Epithelial cell of prostate (primary cell): ENCODE measurements at regions not wholly inside any gene's neighbourhood (a gene's known extent, or its start where the extent isn't known, plus 50 kb on each side); places are given as distances from the start of the nearest gene placed in this dataset.
A peak's percentile ranks its signal among the peaks of the same experiment; 100 is the strongest.
"Not testable (repeated sequence)": the region's sequence is repeated elsewhere in the genome, so short reads cannot be mapped to it uniquely, and the experiment has no call there.

Source experiments
- DNase-seq: peaks from one replicate; pipeline ENCODE4 v3.0.0-alpha.2; 2011; ENCODE audit warnings: low read depth, low spot score
- H3K27ac ChIP-seq: fragments of 450-650 bp; 2 replicates; pipeline ENCODE4 v1.5.1; 2017; ENCODE audit warnings: mild to moderate bottlenecking

DNA sequence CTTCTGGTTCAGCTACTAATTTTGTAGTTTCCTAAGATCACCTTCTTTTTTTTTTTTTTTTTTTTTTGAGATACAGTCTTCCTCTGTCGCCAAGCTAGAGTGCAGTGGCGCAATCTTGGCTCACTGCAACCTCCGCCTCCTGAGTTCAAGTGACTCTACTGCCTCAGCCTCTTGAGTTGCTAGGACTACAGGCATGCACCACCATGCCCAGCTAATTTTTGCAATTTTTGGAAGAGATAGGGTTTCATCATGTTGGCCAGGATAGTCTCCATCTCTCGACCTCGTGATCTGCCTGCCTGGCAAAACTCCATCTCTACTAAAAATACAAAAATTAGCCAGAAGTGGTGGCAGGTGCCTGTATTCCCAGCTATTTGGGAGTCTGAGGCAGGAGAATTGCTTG, 301.5 kb upstream of the TFPI start:
- DNase-seq = no peak
- H3K27ac ChIP-seq = no peak overlapping the region

DNA sequence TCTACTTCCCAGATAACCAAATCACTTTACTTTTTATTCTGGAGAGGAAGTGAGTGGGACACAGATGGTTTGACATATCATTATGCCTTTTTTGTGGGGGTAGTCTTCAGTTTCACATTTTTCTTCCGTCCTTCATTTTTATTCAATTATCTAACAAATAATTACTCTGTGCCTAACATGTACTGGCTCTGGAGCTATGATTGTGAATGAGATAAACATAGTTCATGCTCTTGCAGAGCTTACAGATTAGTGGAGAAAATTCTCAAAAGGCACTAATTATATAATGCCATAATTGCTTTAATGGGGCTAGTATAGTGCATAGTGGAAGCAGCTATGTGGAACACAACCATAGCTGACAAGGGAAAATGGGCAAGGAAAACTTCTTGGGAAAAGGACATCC, 303.6 kb upstream of the TFPI start:
- no peak for DNase-seq
- no peak overlapping the region for H3K27ac ChIP-seq

DNA sequence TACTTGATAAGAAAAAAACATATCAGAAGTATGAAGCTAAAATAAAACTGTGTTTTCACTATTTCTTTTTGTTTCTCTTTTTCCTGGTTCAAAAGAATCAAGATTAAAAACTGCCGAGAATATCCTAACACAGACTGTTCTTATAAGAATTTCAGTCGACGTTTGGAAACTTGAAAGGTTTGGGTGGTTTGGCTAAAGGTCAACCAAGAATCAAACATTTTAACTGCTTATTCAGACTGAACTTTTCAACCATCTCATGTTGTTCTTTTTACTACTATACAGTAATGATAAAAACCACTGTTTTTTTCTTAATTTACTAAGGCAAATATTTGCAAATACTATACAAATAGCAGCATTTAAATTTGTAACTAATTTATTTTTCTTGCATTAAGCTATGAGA, 308.5 kb upstream of the TFPI start:
- DNase-seq = no peak
- H3K27ac ChIP-seq = no peak overlapping the region

DNA sequence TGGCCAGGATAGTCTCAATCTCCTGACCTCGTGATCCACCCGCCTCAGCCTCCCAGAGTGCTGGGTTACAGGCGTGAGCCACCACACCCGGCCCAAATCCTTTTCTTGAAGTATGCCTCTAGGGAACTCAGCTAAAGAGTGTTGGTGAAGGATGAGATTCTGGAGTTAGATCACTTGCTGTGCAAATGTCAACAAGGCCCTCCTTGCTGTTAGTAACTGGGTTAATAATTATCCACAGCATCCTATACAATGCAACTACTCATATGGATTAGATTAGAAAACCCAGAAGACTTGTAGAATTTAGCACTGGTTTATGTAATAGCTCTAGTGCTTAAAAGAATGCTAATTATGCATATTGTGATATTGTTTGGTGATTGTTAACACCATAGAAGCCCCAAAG, 310.8 kb upstream of the TFPI start:
- DNase-seq = no peak

DNA sequence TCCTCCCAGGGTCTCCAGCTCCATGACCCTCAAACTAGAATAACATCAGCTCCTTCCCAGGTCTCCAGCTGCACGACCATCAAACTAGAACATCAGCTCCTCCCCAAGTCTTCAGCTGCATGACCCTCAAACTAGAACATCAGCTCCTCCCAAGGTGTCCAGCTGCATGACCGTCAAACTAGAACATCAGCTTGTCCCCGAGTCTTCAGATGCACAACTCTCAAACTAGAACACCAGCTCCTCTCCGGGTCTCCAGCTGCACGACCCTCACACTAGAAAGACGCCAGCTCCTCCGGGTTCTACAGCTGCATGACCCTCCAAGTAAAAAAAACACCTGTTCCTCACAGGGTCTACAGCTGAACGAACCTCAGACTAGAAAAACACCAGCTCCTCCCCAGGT, 312.9 kb upstream of the TFPI start:
- H3K27ac ChIP-seq = no peak overlapping the region
- no peak for DNase-seq

More for the DNA sequence above, 310.8 kb upstream of the TFPI start:
- no peak overlapping the region for H3K27ac ChIP-seq

DNA sequence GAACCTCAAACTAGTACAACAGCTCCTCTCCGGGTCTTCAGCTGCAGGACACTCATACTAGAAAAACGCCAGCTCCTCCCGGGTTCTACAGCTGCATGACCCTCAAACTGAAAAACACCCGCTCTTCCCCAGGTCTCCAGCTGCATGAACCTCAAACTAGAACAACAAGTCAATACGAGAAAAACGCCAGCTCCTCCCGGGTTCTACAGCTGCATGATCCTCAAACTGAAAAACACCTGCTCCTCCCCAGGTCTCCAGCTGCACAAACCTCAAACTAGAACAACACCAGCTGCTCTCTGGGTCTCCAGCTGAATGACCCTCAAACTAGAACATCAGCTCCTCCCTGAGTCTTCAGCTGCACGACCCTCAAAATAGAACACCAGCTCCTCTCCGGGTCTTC, 315.0 kb upstream of the TFPI start:
- no peak for DNase-seq
- no peak overlapping the region for H3K27ac ChIP-seq

DNA sequence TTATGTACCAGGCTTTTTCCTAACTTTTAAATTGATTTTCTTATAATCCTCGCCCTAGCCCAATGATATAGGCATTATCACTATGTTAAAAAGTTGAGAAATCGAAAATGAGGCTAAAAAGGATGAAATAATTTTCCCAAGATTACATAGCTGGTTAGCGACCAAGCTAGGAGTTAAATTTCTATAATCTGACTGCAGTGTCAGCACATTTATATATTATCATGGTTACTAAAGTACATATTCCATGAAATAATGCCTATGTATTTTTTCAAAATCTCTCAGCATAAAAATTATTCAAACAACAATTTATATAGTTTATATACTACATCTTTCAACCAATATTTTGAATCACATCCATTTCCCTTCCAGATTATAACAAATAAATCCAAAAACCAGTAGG, 317.3 kb upstream of the TFPI start:
- no peak for DNase-seq

DNA sequence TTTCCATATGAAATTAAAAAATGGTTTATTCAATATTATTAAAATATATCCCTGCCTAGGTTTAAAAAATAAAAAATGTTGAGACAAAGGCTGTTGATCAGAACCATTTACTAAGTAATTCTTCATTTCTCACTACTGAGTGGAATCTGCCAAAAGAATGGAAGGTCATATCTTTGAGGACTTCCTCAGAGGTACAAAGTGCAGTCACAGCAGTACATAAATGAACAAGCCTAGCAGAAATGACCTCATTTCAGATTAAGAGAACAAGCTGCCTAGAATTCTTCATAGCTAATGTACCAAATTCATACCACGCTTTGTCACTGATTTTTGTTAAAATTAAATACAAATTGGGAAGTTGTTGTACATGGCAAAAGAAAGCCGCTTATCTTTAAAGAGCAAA, 318.9 kb upstream of the TFPI start:
- no peak overlapping the region for H3K27ac ChIP-seq
- no peak for DNase-seq

More for the DNA sequence above, 317.3 kb upstream of the TFPI start:
- no peak overlapping the region for H3K27ac ChIP-seq

DNA sequence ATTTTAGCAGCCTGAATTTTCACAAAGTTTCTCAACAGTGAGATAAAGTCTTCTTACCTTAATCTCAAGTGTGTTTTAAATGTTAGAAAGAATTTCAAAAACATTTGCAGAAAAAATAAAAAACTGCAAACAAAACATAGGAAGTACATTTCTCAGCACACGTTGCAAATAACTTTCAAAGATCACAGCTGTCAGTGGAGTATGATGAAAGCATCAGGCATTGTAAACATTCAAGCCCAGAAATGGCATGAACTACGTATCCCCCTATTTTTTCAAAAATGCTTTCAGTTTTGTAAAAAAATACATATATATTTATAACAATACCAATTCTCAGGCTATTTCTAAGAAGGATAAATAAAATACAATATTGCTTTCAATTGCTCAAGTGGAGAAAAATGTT, 320.6 kb upstream of the TFPI start:
- H3K27ac ChIP-seq = no peak overlapping the region
- DNase-seq = no peak

DNA sequence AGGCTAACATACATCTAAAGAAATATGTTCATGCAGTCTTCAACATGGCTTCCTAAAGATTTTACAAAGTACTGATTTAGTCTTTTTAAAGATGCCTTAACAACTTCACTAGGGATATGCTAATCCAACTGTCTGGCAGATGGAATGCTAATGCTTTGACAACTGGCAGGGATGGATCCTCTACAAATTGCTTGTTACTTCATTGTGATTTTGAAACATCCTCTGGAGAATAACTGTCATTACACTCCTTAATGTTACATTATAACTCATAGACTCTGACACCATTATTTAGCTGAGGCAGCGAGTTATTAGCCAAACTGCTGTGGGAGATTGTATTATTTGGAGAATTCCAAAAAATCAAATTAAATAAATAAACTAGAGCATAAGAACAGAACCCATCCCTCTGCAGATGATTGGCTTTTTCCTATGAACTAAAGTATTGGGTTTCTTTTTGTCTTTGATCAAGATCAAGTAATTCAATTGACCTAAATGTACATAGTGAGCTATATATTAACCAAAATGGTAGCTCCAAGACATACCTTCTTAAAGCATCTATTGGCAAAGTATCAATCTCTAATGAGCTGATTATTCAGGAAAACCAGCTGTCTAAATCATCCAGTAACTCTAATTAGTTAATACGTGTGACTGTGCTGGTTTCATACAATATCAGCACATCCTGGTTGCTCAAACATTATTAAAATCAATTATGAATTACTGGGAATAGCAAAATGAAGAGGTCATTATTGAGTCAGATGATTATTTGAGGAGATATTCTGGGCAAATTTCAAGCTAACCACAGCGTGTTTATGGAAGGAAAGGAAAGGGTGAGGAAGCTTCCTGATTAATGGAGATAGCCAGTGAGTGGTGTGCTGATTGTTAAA, 321.3 kb upstream of the TFPI start:
- no peak overlapping the region for H3K27ac ChIP-seq

DNA sequence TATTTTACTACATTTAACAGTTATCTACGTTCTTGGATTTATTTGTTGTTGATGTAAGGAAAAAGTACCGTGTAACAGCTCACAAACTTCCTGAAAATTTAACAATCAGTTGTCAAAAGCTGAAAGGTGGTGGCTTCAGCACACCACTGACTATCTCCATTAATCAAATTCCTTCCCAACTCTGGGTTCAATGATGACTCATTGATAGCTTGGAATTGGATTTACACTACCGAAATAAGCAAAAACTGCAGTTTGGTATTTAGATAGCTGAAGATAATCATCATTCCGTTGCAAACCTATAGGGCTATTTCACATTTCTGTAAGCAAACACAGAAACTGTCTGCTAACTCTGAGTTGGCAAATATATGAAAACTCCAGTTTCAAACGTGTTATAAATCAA, 322.3 kb upstream of the TFPI start:
- no peak overlapping the region for H3K27ac ChIP-seq
- DNase-seq = no peak

More for the DNA sequence above, 321.3 kb upstream of the TFPI start:
- no peak for DNase-seq

DNA sequence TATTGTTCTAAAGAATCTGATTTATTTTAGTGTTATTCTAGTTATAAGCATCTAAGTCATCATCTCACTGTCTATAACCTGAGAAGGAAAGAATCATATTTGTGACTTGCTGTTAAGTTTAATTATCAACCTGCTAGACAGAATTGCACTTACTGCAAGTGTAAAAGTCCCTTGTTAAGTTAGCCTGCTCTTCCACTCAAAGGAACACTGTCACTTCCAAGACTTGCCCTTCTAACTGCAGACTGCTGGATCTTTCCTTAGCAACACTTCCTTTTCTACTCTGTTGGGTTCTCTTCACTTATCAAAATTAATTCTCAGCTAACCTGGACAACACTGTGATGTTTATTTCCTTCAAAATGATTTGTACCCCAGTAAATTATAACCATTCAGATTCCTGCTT, 323.2 kb upstream of the TFPI start:
- DNase-seq = no peak
- no peak overlapping the region for H3K27ac ChIP-seq

DNA sequence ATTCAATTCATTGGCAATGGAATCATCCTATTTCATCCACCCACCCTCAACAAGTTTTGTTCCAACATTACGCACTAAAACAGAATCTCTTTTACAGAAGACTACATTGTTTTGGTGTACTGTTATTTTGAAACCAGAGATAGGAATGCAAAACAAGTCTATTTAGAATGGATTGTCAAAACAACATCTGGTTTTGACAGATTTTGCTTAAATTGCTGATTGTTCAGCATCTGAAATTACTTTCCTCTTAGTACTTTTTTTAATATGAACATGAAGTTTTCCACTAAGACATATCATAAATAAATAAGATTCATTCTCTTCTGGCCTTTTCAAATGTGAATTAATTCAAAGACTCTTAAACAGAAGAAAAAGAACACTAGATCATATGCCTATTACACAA, 323.9 kb upstream of the TFPI start:
- H3K27ac ChIP-seq = no peak overlapping the region
- no peak for DNase-seq

DNA sequence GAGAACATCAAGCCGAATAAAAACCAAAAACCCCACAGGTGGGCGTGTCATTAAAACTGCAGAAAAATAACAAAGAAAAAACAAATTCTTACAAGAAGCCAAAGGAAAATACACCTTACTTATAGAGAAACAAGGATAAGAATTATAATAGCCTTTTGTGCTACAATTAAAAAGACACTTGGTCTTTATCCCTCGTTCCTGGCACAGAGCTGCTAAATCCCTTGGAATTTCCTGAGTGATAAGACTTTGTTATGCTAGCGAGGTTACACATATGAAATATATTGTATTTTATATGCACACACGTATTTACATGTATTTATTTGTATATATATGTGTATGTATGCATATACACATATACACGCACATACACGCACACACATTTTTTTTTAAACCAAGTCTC, 325.3 kb upstream of the TFPI start:
- DNase-seq = no peak
- H3K27ac ChIP-seq = no peak overlapping the region

DNA sequence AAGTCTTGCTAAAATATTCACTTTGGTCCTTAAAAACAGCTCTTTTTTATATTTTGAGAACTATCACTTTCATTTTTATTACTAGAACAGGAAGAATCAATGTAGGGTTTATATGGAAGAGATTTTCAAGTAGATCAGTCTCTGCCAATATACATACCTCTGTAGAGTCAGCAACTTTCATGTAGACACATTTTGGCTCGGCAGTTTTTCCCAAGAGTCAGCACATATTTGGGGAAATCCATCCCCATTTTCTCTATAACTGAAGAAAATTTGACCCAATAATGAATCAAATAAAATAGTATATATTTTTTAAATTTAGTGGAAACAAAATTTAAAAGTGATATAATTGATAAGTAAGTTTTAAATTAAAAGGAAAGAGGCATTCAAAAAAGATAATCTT, 329.8 kb upstream of the TFPI start:
- no peak overlapping the region for H3K27ac ChIP-seq
- DNase-seq = no peak

DNA sequence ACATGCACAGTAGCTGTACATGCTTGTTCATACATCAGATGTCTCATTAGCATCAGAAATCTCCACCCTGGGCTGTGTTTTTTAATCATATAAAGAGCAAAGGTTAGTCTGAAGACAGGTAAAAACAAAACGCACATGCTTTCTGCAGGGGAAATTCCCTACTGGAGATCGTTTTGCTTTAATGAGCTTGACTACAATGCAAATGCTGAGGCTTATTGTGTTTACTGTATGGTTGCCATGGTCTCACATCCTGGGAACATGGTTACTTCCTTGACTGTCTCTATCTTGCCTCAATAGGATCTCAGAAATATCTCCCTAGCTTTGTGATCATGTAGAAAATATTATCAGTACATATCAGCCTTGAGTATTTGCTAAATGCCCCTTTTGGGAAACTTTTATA, 336.5 kb upstream of the TFPI start:
- DNase-seq = no peak
- H3K27ac ChIP-seq = no peak overlapping the region

DNA sequence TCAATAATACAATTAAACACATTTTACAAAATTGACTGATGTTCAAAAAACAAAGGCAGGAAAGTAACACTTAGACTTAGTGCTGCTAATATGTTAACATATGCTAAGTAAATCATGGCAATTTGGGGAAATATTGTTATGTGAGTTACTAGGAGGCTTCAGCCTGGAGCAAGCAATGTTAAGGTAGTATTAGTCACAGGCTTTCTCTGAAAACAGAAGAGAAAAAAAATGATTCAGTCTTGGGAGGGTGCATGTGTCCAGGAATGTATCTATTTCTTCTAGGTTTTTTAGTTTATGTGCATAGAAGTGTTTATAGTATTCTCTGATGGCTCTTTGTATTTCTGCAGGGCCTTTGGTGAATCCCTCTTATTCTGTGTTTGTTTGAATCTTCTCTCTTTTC, 345.8 kb upstream of the TFPI start:
- no peak for DNase-seq
- H3K27ac ChIP-seq = no peak overlapping the region

DNA sequence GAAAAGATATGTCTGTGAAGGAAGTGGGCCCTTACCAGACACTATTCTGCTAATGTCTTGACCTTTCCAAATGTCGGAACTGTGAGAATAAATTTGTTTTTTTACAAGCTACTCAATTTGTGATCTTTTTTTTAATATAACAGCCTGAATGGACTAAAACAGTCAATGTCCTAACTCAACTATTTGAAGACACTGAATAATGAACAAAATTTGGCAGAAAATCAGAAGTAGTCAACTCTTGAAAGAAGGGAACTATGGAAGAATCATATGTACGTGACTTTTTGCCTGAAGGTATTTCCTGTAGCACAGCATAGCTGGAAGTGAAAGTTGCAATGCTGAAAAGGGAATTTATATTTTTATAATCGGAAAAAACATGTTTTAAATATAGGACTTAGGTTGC, 351.8 kb upstream of the TFPI start:
- no peak for DNase-seq
- H3K27ac ChIP-seq = no peak overlapping the region

DNA sequence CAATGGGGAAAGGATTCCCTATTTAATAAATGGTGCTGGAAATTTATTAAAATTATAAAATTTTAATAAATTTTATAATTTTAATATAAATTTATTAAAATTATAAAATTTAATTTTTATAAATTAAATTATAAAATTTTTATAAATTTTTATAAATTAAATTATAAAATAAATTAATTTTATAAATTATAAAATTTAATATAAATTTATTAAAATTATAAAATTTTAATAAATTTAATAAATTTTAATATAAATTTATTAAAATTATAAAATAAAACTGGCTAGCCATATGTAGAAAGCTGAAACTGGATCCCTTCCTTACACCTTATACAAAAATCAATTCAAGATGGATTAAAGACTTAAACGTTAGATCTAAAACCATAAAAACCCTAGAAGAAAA, 356.7 kb upstream of the TFPI start:
- H3K27ac ChIP-seq, DNase-seq: not testable (repeated sequence)

DNA sequence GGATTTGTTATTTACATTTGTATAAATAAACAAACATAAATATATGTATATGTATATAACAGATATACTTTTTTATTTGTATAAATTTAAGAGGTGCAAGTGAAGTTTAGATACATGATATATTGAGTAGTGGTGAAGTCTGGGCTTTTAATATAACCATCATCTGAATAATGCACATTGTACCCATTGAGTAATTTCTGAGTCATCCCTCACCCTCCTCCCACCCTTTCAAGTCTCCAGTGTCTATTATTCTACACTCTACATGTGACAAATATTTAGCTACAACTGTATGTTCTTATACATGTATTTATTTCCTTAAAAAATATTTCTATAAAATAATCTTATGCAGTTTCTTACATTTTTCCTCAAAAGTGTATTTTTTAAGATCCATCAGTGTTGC, 358.7 kb upstream of the TFPI start:
- H3K27ac ChIP-seq = no peak overlapping the region
- no peak for DNase-seq

DNA sequence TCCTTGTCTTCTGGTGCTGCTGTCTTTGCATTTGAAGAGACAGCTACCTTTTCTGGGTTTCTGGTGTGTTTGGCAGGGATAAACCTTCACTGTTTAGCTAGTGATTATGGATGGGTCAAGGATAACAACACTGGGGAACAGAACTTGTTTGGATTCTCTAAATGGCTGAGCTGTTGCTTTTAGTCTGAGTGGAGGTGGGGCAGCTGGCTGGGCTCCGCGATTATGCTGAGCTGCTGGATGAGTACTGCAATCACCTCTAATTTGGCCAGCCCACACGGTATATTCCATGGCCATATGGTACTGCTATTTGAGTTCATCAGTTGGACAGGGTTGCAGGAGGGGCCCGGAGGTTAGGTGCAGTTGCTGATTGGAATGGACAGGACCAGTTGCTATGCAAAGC, 361.6 kb upstream of the TFPI start:
- no peak overlapping the region for H3K27ac ChIP-seq
- no peak for DNase-seq

DNA sequence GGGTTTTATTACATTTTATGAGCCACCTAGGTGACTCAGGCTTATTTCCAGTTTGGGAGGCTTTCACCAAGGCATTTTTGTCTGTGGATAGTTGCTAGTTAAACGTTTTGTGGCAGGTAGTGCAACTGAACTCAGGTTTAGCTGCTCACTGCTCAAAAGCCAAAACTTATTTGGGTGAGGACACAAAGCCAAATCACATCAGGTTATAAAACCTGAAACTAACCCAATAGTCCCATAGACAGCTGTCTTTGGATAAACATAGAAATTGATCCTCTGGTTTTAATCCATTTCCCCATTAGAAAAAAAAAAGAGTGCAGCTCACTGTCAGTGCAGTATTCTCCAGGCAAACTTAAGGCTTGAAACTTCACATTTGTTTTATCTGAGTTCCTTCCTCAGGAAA, 362.6 kb upstream of the TFPI start:
- peak overlapping the region; percentile 24 for H3K27ac ChIP-seq
- no peak for DNase-seq
